ENCODE measurements at regions not wholly inside any gene's neighbourhood (a gene's known extent, or its start where the extent isn't known, plus 50 kb on each side); places are given as distances from the start of the nearest gene placed in this dataset.

DNA sequence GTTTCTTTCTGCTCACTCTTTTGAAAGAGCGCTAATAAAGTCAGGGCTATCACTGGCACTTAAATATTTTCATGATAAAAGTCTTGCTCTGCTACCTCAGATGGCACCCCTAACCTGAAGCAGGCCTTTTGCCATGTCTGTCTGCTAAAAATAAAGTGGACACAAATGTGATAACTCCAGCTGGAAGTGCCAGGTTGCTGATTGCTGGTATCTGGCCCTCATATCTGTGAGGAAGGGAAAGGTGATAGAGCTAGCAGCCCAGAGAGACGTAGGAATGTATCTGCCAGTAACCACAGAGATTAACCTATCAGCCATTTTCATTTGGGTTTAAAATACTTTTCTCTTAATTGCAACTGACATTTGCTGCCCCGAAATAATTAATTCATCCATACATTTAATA, 127.9 kb downstream of the GRIN2B start:
- FAIRE-seq (no peak), DNase-seq (ENCODE audit: low spot score) (no peak), ATAC-seq (no peak)
- H3K4me1 ChIP-seq (ENCODE audit: insufficient read depth, low read length) = no peaks in the 10 kb centered on the region
- no peak overlapping the region for H2AFZ ChIP-seq (ENCODE audit: low read length)
- H3K36me3 ChIP-seq (replicated peaks in 1 of 2; ENCODE audit: control insufficient read depth in 1 of 2, insufficient read depth in 2 of 2, low read length in 2 of 2) = no peaks in the 10 kb centered on the region
- H3K79me2 ChIP-seq (ENCODE audit: insufficient read depth, low read length) = no peaks in the 10 kb centered on the region
- TF ChIP-seq CHCHD3 (CRISPR knock-in tag; IDR thresholded peaks at IDR 0.05) (no peak), HNRNPUL1 (IDR thresholded peaks at IDR 0.05; ENCODE audit: low read depth, low read length) (no peak), FOXP1 (IDR thresholded peaks at IDR 0.05) (no peak), FOXP1 (CRISPR knock-in tag; IDR thresholded peaks at IDR 0.05) (no peak), ZBTB44 (CRISPR knock-in tag; IDR thresholded peaks at IDR 0.05) (no peak), ZNF878 (CRISPR knock-in tag; IDR thresholded peaks at IDR 0.05) (no peak), ZNF431 (CRISPR knock-in tag; IDR thresholded peaks at IDR 0.05; ENCODE audit: borderline replicate concordance, low read depth) (no peak), TRIM22 (IDR thresholded peaks at IDR 0.05) (no peak), SRF (IDR thresholded peaks at IDR 0.05; ENCODE audit: low read depth, low read length) (no peak), NAIF1 (CRISPR knock-in tag; IDR thresholded peaks at IDR 0.05; ENCODE audit: borderline replicate concordance) (no peak)
- TF ChIP-seq, protein P1, sequence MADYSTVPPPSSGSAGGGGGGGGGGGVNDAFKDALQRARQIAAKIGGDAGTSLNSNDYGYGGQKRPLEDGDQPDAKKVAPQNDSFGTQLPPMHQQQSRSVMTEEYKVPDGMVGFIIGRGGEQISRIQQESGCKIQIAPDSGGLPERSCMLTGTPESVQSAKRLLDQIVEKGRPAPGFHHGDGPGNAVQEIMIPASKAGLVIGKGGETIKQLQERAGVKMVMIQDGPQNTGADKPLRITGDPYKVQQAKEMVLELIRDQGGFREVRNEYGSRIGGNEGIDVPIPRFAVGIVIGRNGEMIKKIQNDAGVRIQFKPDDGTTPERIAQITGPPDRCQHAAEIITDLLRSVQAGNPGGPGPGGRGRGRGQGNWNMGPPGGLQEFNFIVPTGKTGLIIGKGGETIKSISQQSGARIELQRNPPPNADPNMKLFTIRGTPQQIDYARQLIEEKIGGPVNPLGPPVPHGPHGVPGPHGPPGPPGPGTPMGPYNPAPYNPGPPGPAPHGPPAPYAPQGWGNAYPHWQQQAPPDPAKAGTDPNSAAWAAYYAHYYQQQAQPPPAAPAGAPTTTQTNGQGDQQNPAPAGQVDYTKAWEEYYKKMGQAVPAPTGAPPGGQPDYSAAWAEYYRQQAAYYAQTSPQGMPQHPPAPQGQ (CRISPR knock-in tag; IDR thresholded peaks at IDR 0.05; ENCODE audit: borderline replicate concordance) = no peak
- TF ChIP-seq, protein P2, sequence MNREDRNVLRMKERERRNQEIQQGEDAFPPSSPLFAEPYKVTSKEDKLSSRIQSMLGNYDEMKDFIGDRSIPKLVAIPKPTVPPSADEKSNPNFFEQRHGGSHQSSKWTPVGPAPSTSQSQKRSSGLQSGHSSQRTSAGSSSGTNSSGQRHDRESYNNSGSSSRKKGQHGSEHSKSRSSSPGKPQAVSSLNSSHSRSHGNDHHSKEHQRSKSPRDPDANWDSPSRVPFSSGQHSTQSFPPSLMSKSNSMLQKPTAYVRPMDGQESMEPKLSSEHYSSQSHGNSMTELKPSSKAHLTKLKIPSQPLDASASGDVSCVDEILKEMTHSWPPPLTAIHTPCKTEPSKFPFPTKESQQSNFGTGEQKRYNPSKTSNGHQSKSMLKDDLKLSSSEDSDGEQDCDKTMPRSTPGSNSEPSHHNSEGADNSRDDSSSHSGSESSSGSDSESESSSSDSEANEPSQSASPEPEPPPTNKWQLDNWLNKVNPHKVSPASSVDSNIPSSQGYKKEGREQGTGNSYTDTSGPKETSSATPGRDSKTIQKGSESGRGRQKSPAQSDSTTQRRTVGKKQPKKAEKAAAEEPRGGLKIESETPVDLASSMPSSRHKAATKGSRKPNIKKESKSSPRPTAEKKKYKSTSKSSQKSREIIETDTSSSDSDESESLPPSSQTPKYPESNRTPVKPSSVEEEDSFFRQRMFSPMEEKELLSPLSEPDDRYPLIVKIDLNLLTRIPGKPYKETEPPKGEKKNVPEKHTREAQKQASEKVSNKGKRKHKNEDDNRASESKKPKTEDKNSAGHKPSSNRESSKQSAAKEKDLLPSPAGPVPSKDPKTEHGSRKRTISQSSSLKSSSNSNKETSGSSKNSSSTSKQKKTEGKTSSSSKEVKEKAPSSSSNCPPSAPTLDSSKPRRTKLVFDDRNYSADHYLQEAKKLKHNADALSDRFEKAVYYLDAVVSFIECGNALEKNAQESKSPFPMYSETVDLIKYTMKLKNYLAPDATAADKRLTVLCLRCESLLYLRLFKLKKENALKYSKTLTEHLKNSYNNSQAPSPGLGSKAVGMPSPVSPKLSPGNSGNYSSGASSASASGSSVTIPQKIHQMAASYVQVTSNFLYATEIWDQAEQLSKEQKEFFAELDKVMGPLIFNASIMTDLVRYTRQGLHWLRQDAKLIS (CRISPR knock-in tag; IDR thresholded peaks at IDR 0.05) = no peak
- TF ChIP-seq, protein P3, sequence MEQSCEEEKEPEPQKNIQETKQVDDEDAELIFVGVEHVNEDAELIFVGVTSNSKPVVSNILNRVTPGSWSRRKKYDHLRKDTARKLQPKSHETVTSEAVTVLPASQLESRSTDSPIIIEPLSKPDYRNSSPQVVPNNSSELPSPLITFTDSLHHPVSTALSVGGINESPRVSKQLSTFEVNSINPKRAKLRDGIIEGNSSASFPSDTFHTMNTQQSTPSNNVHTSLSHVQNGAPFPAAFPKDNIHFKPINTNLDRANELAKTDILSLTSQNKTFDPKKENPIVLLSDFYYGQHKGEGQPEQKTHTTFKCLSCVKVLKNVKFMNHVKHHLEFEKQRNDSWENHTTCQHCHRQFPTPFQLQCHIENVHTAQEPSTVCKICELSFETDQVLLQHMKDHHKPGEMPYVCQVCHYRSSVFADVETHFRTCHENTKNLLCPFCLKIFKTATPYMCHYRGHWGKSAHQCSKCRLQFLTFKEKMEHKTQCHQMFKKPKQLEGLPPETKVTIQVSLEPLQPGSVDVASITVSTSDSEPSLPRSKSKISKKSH (CRISPR knock-in tag; IDR thresholded peaks at IDR 0.05; ENCODE audit: borderline replicate concordance) = no peak
- H3K4me3 ChIP-seq (replicated peaks in 1 of 3; ENCODE audit: insufficient read depth in 1 of 3, low read depth in 2 of 3, low read length in 3 of 3) = no peak overlapping the region
- H3K4me2 ChIP-seq (ENCODE audit: low read depth, low read length) = no peak overlapping the region
- 7% methylated on average over 3 of the region's 3 CpGs for WGBS (ENCODE audit: low lambda C conversion rate)
- in situ Hi-C loops (cut with HindIII; ENCODE audit: extremely low pct_ligation_motif_present, low pct_unique_long_range_greater_than_20kb) (no loop called here), intact Hi-C loops (cut with micrococcal nuclease; ENCODE audit: unreplicated experiment) (no loop called here)
- no peak overlapping the region for H3K9ac ChIP-seq (ENCODE audit: insufficient read depth, low read depth, low read length)
- CTCF ChIA-PET (ENCODE audit: low intra/inter-chr PET ratio, low total read pairs) = no interaction called here
- POLR2A ChIA-PET = no interaction called here
- H3K9me3 ChIP-seq (ENCODE audit: low read length) = no peaks in the 10 kb centered on the region
- no TSS peak for BruUV-seq (replicated peaks)
- no peaks in the 10 kb centered on the region for H4K20me1 ChIP-seq (ENCODE audit: insufficient read depth, low read length)
- H3K27me3 ChIP-seq (ENCODE audit: control insufficient read depth in 1 of 2, insufficient read depth in 2 of 2, low read length in 2 of 2) = no peaks in the 10 kb centered on the region
- H3K27ac ChIP-seq (ENCODE audit: extremely low read length, insufficient read depth, low read length) = no peak overlapping the region

Measured in HepG2 (cell line).